Activated CD8-positive, alpha-beta memory T cell treated with anti-CD3 and anti-CD28 coated beads, Interleukin-2, amount 10 ng/mL, durations not matched to agents 7 days and 5 days (primary cell): ENCODE measurements at regions not wholly inside any gene's neighbourhood (a gene's known extent, or its start where the extent isn't known, plus 50 kb on each side); places are given as distances from the start of the nearest gene placed in this dataset.
A peak's percentile ranks its signal among the peaks of the same experiment; 100 is the strongest.

ENCODE experiments used
- ATAC-seq: fragments of 150-1000 bp; cut with Tn5 transposase; one replicate; pipeline ENCODE4 v1.10.0; 2021; ENCODE audit warnings: moderate library complexity
- CTCF ChIA-PET: fragments of 350-600 bp; sonication (Branson Sonifier 250); formaldehyde crosslinking; loops from one replicate; lab custom pipeline; 2021; ENCODE audit warnings: antibody characterized with exemption; lab: Charles Lee
- DNase-seq: peaks from one replicate; pipeline ENCODE4 v3.0.0-alpha.2; 2020
- H3K27ac Mint-ChIP-seq: one replicate; pipeline ENCODE4 v1.8.0; 2021; ENCODE audit warnings: mild to moderate bottlenecking, mixed read lengths
- H3K27me3 Mint-ChIP-seq: one replicate; pipeline ENCODE4 v1.8.0; 2021; ENCODE audit warnings: mixed read lengths
- H3K36me3 Mint-ChIP-seq: one replicate; pipeline ENCODE4 v1.8.0; 2021; ENCODE audit warnings: mild to moderate bottlenecking, mixed read lengths
- H3K4me1 Mint-ChIP-seq: one replicate; pipeline ENCODE4 v1.8.0; 2021; ENCODE audit warnings: mixed read lengths
- H3K4me3 Mint-ChIP-seq: one replicate; pipeline ENCODE4 v1.8.0; 2021; ENCODE audit warnings: mild to moderate bottlenecking, moderate library complexity, mixed read lengths
- H3K9me3 Mint-ChIP-seq: one replicate; pipeline ENCODE4 v1.8.0; 2022; ENCODE audit warnings: low read depth, mixed read lengths

GRCh38 chr13:73635166-73635787 is 498.9 kb downstream of the KLF12 start:
- Mint-ChIP-seq H3K4me3 (no peak overlapping the region), H3K4me1 (no peaks in the 10 kb centered on the region), H3K27me3 (peaks cover 6% of the 10 kb centered on the region), H3K27ac (no peak overlapping the region), H3K36me3 (no peaks in the 10 kb centered on the region), H3K9me3 (peaks cover under 1% of the 10 kb centered on the region)
- DNase-seq (no peak), ATAC-seq (no peak)
- CTCF ChIA-PET: no interaction called here

DNA sequence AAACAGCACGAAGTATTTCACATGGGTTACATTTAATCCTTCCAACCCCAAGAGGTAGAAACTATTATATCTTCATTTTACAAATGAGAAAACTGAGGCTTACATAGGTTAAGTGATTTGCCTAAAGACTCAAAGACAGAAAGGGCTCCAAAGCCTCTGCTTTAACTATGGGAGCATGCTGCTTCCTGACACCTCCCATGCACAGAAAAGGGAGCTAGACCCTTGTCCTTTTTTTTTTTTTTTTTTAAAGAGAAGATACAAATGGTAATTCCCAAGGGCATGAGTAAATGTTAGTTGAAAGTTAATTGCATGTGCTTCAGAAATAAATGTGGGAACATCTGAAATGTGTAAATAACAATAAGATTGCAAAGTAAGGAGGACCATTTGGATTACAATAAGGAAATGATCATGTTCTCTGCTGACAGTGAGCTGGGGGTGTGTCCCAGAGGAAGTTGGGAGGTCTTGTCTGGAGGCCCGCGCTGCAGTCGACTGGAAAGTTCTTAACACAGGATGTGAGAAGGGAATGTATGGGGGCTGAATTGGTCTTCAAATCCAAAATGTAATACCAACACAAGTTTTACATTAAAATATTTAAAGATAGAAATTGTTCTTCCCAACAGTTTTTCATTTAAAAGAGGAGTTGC is 500.3 kb downstream of the KLF12 start:
- Mint-ChIP-seq H3K27ac (no peak overlapping the region), H3K36me3 (no peaks in the 10 kb centered on the region), H3K27me3 (peaks cover 6% of the 10 kb centered on the region), H3K4me1 (no peaks in the 10 kb centered on the region), H3K4me3 (no peak overlapping the region), H3K9me3 (no peaks in the 10 kb centered on the region)
- DNase-seq (no peak), ATAC-seq (no peak)
- CTCF ChIA-PET: no interaction called here

GRCh38 chr13:73631411-73631810 is 502.8 kb downstream of the KLF12 start:
- DNase-seq (no peak), ATAC-seq (no peak)
- Mint-ChIP-seq H3K27ac (no peak overlapping the region), H3K9me3 (no peaks in the 10 kb centered on the region), H3K36me3 (peaks cover 3% of the 10 kb centered on the region), H3K4me3 (no peak overlapping the region), H3K4me1 (peaks cover 2% of the 10 kb centered on the region), H3K27me3 (peaks cover 3% of the 10 kb centered on the region)
- CTCF ChIA-PET: no interaction called here

DNA sequence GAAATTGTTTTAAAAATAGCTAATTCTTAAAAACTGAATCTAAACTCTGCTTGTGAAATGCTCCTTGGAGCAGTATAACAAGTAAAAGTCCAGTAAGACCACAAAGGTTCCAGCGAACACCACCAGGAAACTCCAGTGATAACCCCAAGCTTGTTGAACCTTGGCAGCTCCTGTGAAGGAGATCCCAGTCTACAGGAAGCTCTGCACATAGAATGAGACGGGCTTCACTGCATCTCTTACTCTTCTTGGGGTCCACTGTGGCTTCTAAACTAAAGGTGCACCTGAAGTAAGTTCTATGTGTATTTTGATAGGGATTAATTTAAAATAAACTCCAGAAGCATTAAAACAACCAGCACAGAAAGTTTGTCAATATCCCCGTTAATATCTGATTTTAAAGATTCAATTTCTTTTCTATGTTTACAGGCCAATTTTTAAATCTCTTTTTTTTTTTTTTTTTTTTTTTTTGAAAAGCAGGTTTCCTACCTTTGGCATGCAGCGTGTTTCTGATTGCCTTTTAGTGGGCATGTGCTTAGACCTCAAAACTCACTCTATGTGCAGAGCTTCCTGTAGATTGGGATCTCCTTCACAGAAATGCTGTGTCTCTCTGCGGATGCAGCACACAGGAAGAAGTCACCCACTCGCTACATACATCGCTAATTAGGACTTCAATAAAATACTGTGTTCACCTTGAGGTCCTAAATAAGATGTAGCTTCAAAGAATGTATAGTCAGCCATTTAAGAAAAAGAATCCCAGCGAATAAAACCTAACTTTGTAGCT is 508.5 kb downstream of the KLF12 start:
- Mint-ChIP-seq H3K27me3 (peaks cover 2% of the 10 kb centered on the region), H3K36me3 (peaks cover 6% of the 10 kb centered on the region), H3K9me3 (no peaks in the 10 kb centered on the region), H3K4me1 (peaks cover 33% of the 10 kb centered on the region), H3K27ac (peak overlapping the region; percentile 64), H3K4me3 (no peak overlapping the region)
- CTCF ChIA-PET: interaction anchor here (0.9 to 1.2 kb wide), 2 partner anchors 29 to 75 kb away, joined by 3 to 4 read pairs; no protein-coding TSS in a partner anchor
- peak; percentile 98 for ATAC-seq
- peak; percentile 73 for DNase-seq

- CTCF ChIA-PET: no interaction called here
- H3K36me3 Mint-ChIP-seq: peaks cover 6% of the 10 kb centered on the region
- H3K4me1 Mint-ChIP-seq: peaks cover 33% of the 10 kb centered on the region
- peaks cover 7% of the 10 kb centered on the region for H3K27me3 Mint-ChIP-seq
- no peak for DNase-seq
- ATAC-seq: no peak
- H3K9me3 Mint-ChIP-seq: no peaks in the 10 kb centered on the region
- no peak overlapping the region for H3K27ac Mint-ChIP-seq
- no peak overlapping the region for H3K4me3 Mint-ChIP-seq
Observed at GRCh38 chr13:73623281-73623680, 510.9 kb downstream of the KLF12 start.

- Mint-ChIP-seq H3K9me3 (no peaks in the 10 kb centered on the region), H3K27me3 (peaks cover 10% of the 10 kb centered on the region), H3K4me3 (no peak overlapping the region), H3K4me1 (peaks cover 33% of the 10 kb centered on the region), H3K27ac (no peak overlapping the region), H3K36me3 (peaks cover 3% of the 10 kb centered on the region)
- ATAC-seq (no peak), DNase-seq (no peak)
- CTCF ChIA-PET: interaction anchor here (1.6 kb wide), 1 partner anchor 12 kb away, joined by 3 read pairs; no protein-coding TSS in a partner anchor
Observed at GRCh38 chr13:73622381-73622780, 511.8 kb downstream of the KLF12 start.

- H3K27ac Mint-ChIP-seq: no peak overlapping the region
Observed at GRCh38 chr13:73618275-73618865, 515.8 kb downstream of the KLF12 start.

GRCh38 chr13:73616861-73617260 is 517.3 kb downstream of the KLF12 start:
- Mint-ChIP-seq H3K9me3 (peaks cover 3% of the 10 kb centered on the region), H3K4me3 (no peak overlapping the region), H3K4me1 (peaks cover 4% of the 10 kb centered on the region), H3K27ac (no peak overlapping the region), H3K27me3 (peaks cover 11% of the 10 kb centered on the region), H3K36me3 (no peaks in the 10 kb centered on the region)
- CTCF ChIA-PET: no interaction called here
- DNase-seq (no peak), ATAC-seq (no peak)

More at GRCh38 chr13:73618275-73618865, 515.8 kb downstream of the KLF12 start:
- CTCF ChIA-PET: no interaction called here
- no peaks in the 10 kb centered on the region for H3K36me3 Mint-ChIP-seq
- H3K9me3 Mint-ChIP-seq: no peaks in the 10 kb centered on the region
- no peak for ATAC-seq
- DNase-seq: no peak
- H3K4me1 Mint-ChIP-seq: peaks cover 15% of the 10 kb centered on the region
- peaks cover 11% of the 10 kb centered on the region for H3K27me3 Mint-ChIP-seq
- H3K4me3 Mint-ChIP-seq: no peak overlapping the region

DNA sequence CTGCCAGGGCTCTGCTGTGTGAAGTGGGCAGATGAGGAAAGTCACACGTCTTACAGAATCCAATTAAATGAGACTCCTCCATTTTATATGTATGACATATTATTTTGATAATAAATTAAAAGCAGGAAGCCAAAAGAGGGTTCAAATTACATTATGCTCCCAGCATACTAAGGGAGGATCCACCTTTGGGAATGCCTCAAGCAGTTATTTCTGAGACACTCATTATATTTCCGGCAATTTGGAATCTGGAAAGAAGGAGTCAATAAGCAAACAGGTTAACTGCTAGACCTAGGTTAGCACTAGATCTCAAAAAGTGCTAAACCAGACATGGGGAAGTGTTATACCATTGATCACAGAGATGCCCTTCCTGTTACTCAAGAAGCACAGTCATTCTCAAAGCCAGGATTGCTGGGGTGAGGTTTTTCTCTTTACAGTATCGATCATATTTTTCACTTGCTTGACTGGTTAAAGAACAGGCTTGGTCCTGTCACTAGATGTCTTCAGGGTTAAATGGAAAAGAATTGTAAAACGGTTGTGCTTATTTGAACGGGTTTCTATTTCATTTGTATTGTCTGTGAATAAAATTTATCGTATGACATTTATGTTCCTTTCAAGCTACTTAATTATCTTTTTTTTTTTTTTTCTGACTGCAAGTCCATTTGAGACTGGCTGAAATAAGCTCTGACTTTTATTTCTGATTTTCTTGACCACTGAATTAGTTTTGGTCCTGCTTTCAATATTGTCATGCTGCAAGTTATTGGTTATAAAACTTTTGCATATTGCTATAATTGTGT is 523.2 kb downstream of the KLF12 start:
- Mint-ChIP-seq H3K27ac (no peak overlapping the region), H3K4me1 (peaks cover 6% of the 10 kb centered on the region)
- DNase-seq: peak; percentile 41

GRCh38 chr13:73608711-73609485 is 525.3 kb downstream of the KLF12 start:
- CTCF ChIA-PET: interaction anchor here (0.6 to 1.4 kb wide), 2 partner anchors 13 to 1626 kb away, joined by 3 to 4 read pairs; no protein-coding TSS in a partner anchor
- Mint-ChIP-seq H3K27me3 (no peaks in the 10 kb centered on the region), H3K36me3 (no peaks in the 10 kb centered on the region), H3K4me1 (peaks cover 6% of the 10 kb centered on the region), H3K4me3 (no peak overlapping the region), H3K9me3 (peaks cover 3% of the 10 kb centered on the region), H3K27ac (no peak overlapping the region)
- no peak for DNase-seq
- ATAC-seq: no peak

More for the DNA sequence above, 523.2 kb downstream of the KLF12 start:
- peak; percentile 76 for ATAC-seq
- Mint-ChIP-seq H3K4me3 (no peak overlapping the region), H3K9me3 (peaks cover 3% of the 10 kb centered on the region), H3K27me3 (no peaks in the 10 kb centered on the region), H3K36me3 (no peaks in the 10 kb centered on the region)
- CTCF ChIA-PET: interaction anchor here (1.2 to 1.4 kb wide), 2 partner anchors 11 to 803 kb away, joined by 3 read pairs; no protein-coding TSS in a partner anchor

- DNase-seq (no peak), ATAC-seq (no peak)
- Mint-ChIP-seq H3K27ac (no peak overlapping the region), H3K9me3 (peaks cover 3% of the 10 kb centered on the region), H3K27me3 (no peaks in the 10 kb centered on the region), H3K4me1 (peaks cover 6% of the 10 kb centered on the region), H3K36me3 (no peaks in the 10 kb centered on the region), H3K4me3 (no peak overlapping the region)
- CTCF ChIA-PET: interaction anchor here (0.6 kb wide), 1 partner anchor 9 kb away, joined by 3 read pairs; no protein-coding TSS in a partner anchor
Observed at GRCh38 chr13:73608157-73608516, 526.1 kb downstream of the KLF12 start.
